ENCODE measurements at regions not wholly inside any gene's neighbourhood (a gene's known extent, or its start where the extent isn't known, plus 50 kb on each side); places are given as distances from the start of the nearest gene placed in this dataset.
A peak's percentile ranks its signal among the peaks of the same experiment; 100 is the strongest.

GRCh38 chr6:105485456-105485855 is 82.6 kb upstream of the PREP start:
- no peak for DNase-seq (ENCODE audit: low spot score)
- in situ Hi-C loops (cut with MboI; ENCODE audit: low sequenced_read_pairs, unreplicated experiment) = loop anchor here (10.0 to 25.0 kb wide), 2 partner anchors 259 to 602 kb away; partner anchors contain the start of gene PRDM1
- TF ChIP-seq CTCF (IDR thresholded peaks at IDR 0.05; ENCODE audit: borderline replicate concordance, control extremely low read depth, extremely low read depth, insufficient read depth, missing control alignments) = no peak

- DNase-seq (ENCODE audit: low spot score) = no peak
- TF ChIP-seq CTCF (IDR thresholded peaks at IDR 0.05; ENCODE audit: borderline replicate concordance, control extremely low read depth, extremely low read depth, insufficient read depth, missing control alignments) = peak; percentile 64
- in situ Hi-C loops (cut with MboI; ENCODE audit: low sequenced_read_pairs, unreplicated experiment) = loop anchor here (10.0 to 25.0 kb wide), 2 partner anchors 260 to 603 kb away; partner anchors contain the start of gene PRDM1
Measured at GRCh38 chr6:105484238-105485161, 81.6 kb upstream of the PREP start.

- DNase-seq (ENCODE audit: low spot score) = no peak
- in situ Hi-C loops (cut with MboI; ENCODE audit: low sequenced_read_pairs, unreplicated experiment) = loop anchor here (10.0 to 25.0 kb wide), 2 partner anchors 261 to 604 kb away; partner anchors contain the start of gene PRDM1
- no peak for TF ChIP-seq CTCF (IDR thresholded peaks at IDR 0.05; ENCODE audit: borderline replicate concordance, control extremely low read depth, extremely low read depth, insufficient read depth, missing control alignments)
Measured at GRCh38 chr6:105483492-105483891, 80.6 kb upstream of the PREP start.

- in situ Hi-C loops (cut with MboI; ENCODE audit: low sequenced_read_pairs, unreplicated experiment) = loop anchor here (10.0 to 25.0 kb wide), 2 partner anchors 262 to 604 kb away; partner anchors contain the start of gene PRDM1
- no peak for DNase-seq (ENCODE audit: low spot score)
- TF ChIP-seq CTCF (IDR thresholded peaks at IDR 0.05; ENCODE audit: borderline replicate concordance, control extremely low read depth, extremely low read depth, insufficient read depth, missing control alignments) = no peak
Measured at GRCh38 chr6:105482921-105483320, 80.0 kb upstream of the PREP start.

GRCh38 chr6:105482227-105482844 is 79.5 kb upstream of the PREP start:
- DNase-seq (ENCODE audit: low spot score) = no peak
- in situ Hi-C loops (cut with MboI; ENCODE audit: low sequenced_read_pairs, unreplicated experiment) = loop anchor here (10.0 to 25.0 kb wide), 2 partner anchors 262 to 605 kb away; partner anchors contain the start of gene PRDM1
- TF ChIP-seq CTCF (IDR thresholded peaks at IDR 0.05; ENCODE audit: borderline replicate concordance, control extremely low read depth, extremely low read depth, insufficient read depth, missing control alignments) = no peak

GRCh38 chr6:105476978-105477377 is 74.1 kb upstream of the PREP start:
- DNase-seq (ENCODE audit: low spot score) = no peak
- no peak for TF ChIP-seq CTCF (IDR thresholded peaks at IDR 0.05; ENCODE audit: borderline replicate concordance, control extremely low read depth, extremely low read depth, insufficient read depth, missing control alignments)
- in situ Hi-C loops (cut with MboI; ENCODE audit: low sequenced_read_pairs, unreplicated experiment) = loop anchor here (25.0 kb wide), 1 partner anchor 610 kb away; the partner anchor contains the start of gene PRDM1
